Bronchial epithelial cell (primary cell): ENCODE measurements at regions not wholly inside any gene's neighbourhood (a gene's known extent, or its start where the extent isn't known, plus 50 kb on each side); places are given as distances from the start of the nearest gene placed in this dataset.

Source experiments
- DNase-seq: peaks from one replicate; pipeline ENCODE4 v3.0.0-alpha.2; 2010; ENCODE audit warnings: low read depth
- FAIRE-seq: peaks from 2 replicates; lab custom pipeline; 2011; peaks lifted over from hg19 to GRCh38; lab: Jason Lieb, UNC
- H3K27me3 ChIP-seq: 2 replicates; pipeline ENCODE4 v1.5.1; 2011; ENCODE audit warnings: low read length; ENCODE audit not compliant: control insufficient read depth, insufficient read depth
- H3K36me3 ChIP-seq: 2 replicates; pipeline ENCODE4 v1.5.1; 2011; ENCODE audit warnings: low read length; ENCODE audit not compliant: control insufficient read depth, insufficient read depth
- H3K4me3 ChIP-seq: 2 replicates; pipeline ENCODE4 v1.5.1; 2011; ENCODE audit warnings: mild to moderate bottlenecking, low read depth, low read length, control low read depth
- TF ChIP-seq, protein P1 (sequence below): IDR thresholded peaks from 2 replicates; pipeline ENCODE4 v1.5.1; 2011; ENCODE audit warnings: mild to moderate bottlenecking, moderate library complexity, low read length, control low read depth, inconsistent platforms; ENCODE audit not compliant: insufficient read depth, severe bottlenecking

GRCh38 chr15:88745065-88745464, 58.2 kb upstream of the ACAN start:
- TF ChIP-seq, protein P1, sequence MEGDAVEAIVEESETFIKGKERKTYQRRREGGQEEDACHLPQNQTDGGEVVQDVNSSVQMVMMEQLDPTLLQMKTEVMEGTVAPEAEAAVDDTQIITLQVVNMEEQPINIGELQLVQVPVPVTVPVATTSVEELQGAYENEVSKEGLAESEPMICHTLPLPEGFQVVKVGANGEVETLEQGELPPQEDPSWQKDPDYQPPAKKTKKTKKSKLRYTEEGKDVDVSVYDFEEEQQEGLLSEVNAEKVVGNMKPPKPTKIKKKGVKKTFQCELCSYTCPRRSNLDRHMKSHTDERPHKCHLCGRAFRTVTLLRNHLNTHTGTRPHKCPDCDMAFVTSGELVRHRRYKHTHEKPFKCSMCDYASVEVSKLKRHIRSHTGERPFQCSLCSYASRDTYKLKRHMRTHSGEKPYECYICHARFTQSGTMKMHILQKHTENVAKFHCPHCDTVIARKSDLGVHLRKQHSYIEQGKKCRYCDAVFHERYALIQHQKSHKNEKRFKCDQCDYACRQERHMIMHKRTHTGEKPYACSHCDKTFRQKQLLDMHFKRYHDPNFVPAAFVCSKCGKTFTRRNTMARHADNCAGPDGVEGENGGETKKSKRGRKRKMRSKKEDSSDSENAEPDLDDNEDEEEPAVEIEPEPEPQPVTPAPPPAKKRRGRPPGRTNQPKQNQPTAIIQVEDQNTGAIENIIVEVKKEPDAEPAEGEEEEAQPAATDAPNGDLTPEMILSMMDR, result no peak
- Histone ChIP-seq H3K27me3 (peaks cover 2% of the 10 kb centered on the region), H3K36me3 (no peaks in the 10 kb centered on the region), H3K4me3 (no peak overlapping the region)
- no peak for FAIRE-seq
- DNase-seq, result no peak

DNA sequence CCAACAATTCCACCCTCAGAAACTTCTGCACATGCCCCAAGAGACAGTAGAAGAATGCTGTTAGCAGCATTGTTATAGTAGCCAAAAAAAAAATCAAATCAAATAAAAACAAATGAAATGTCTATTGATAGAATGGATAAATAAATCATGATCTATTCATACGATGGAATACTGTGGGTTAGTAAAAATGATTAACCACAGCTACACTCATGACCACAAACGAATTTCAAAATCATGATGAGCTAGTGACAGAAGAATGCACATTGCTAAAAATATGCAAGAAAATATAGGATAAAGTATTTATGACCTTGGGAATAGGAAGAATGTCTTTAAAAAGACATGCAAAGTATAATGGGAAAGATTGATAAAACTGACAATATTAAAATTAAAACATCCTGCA, 57.5 kb upstream of the ACAN start:
- TF ChIP-seq, protein P1, result no peak
- no peak overlapping the region for H3K4me3 ChIP-seq
- no peaks in the 10 kb centered on the region for H3K36me3 ChIP-seq
- no peak for FAIRE-seq
- H3K27me3 ChIP-seq, result peaks cover 2% of the 10 kb centered on the region
- DNase-seq, result peak; percentile 39

- DNase-seq, result no peak
- H3K36me3 ChIP-seq, result no peaks in the 10 kb centered on the region
- FAIRE-seq, result no peak
- peaks cover 2% of the 10 kb centered on the region for H3K27me3 ChIP-seq
- no peak overlapping the region for H3K4me3 ChIP-seq
- TF ChIP-seq, protein P1, result no peak
Observed at GRCh38 chr15:88746451-88746850, 56.8 kb upstream of the ACAN start.

- DNase-seq (no peak), FAIRE-seq (no peak)
- TF ChIP-seq, protein P1, result no peak
- no peaks in the 10 kb centered on the region for H3K36me3 ChIP-seq
- H3K4me3 ChIP-seq, result no peak overlapping the region
- peaks cover 2% of the 10 kb centered on the region for H3K27me3 ChIP-seq
Observed at GRCh38 chr15:88747111-88747510, 56.1 kb upstream of the ACAN start.

DNA sequence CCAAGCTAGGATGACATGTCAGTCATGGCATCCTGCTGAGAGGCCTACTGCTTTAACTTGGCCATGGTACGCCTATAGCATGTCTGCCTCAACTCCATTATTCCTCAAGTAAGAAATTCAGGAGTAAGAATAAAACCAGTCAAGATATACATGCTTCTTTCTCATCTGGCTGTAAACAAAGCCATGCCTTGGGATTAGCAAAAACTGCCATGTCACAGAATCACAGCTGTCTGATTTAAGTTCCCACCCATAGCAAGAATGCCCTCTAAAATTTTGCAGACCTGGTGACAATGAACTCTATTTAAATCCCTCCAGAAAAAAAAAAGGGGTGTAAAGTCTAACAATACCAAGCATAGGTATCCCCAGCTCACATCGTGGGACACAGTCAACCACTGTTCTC, 55.6 kb upstream of the ACAN start:
- H3K36me3 ChIP-seq, result no peaks in the 10 kb centered on the region
- no peak overlapping the region for H3K4me3 ChIP-seq
- DNase-seq (no peak), FAIRE-seq (no peak)
- TF ChIP-seq, protein P1, result no peak
- H3K27me3 ChIP-seq, result peaks cover 2% of the 10 kb centered on the region

- Histone ChIP-seq H3K4me3 (no peak overlapping the region), H3K36me3 (no peaks in the 10 kb centered on the region), H3K27me3 (peaks cover 2% of the 10 kb centered on the region)
- no peak for FAIRE-seq
- TF ChIP-seq, protein P1, result no peak
- no peak for DNase-seq
Observed at GRCh38 chr15:88748081-88748480, 55.2 kb upstream of the ACAN start.
